ENCODE measurements at regions not wholly inside any gene's neighbourhood (a gene's known extent, or its start where the extent isn't known, plus 50 kb on each side); places are given as distances from the start of the nearest gene placed in this dataset.
"Not testable (repeated sequence)": the region's sequence is repeated elsewhere in the genome, so short reads cannot be mapped to it uniquely, and the experiment has no call there.

- no peaks in the 10 kb centered on the region for H3K9me3 ChIP-seq (ENCODE audit: control insufficient read depth, low read depth, low read length)
- H3K4me3 ChIP-seq (ENCODE audit: low read length), result no peak overlapping the region
- H3K27me3 ChIP-seq (ENCODE audit: control insufficient read depth, insufficient read depth, low read length), result no peaks in the 10 kb centered on the region
- H3K4me1 ChIP-seq (ENCODE audit: control insufficient read depth, low read depth, low read length), result no peaks in the 10 kb centered on the region
- no peak overlapping the region for H3K27ac ChIP-seq (ENCODE audit: low read length)
- H3K36me3 ChIP-seq (ENCODE audit: control insufficient read depth, low read depth, low read length), result no peaks in the 10 kb centered on the region
- H3K9ac ChIP-seq (ENCODE audit: low read length), result no peak overlapping the region
These were observed 190.3 kb upstream of the FAM241A start for GRCh38 chr4:111955001-111955400.

- H3K27ac ChIP-seq (ENCODE audit: low read length), result no peak overlapping the region
- H3K27me3 ChIP-seq (ENCODE audit: control insufficient read depth, insufficient read depth, low read length), result no peaks in the 10 kb centered on the region
- H3K9ac ChIP-seq (ENCODE audit: low read length), result no peak overlapping the region
- H3K9me3 ChIP-seq (ENCODE audit: control insufficient read depth, low read depth, low read length), result no peaks in the 10 kb centered on the region
- no peak overlapping the region for H3K4me3 ChIP-seq (ENCODE audit: low read length)
- no peaks in the 10 kb centered on the region for H3K4me1 ChIP-seq (ENCODE audit: control insufficient read depth, low read depth, low read length)
- no peaks in the 10 kb centered on the region for H3K36me3 ChIP-seq (ENCODE audit: control insufficient read depth, low read depth, low read length)
These were observed 188.1 kb upstream of the FAM241A start for GRCh38 chr4:111957116-111957515.

GRCh38 chr4:111957997-111958396 is 187.3 kb upstream of the FAM241A start:
- Histone ChIP-seq H3K36me3 (ENCODE audit: control insufficient read depth, low read depth, low read length) (no peaks in the 10 kb centered on the region), H3K27me3 (ENCODE audit: control insufficient read depth, insufficient read depth, low read length) (no peaks in the 10 kb centered on the region), H3K9ac (ENCODE audit: low read length) (no peak overlapping the region), H3K4me3 (ENCODE audit: low read length) (no peak overlapping the region), H3K27ac (ENCODE audit: low read length) (no peak overlapping the region), H3K9me3 (ENCODE audit: control insufficient read depth, low read depth, low read length) (no peaks in the 10 kb centered on the region), H3K4me1 (ENCODE audit: control insufficient read depth, low read depth, low read length) (no peaks in the 10 kb centered on the region)

- Histone ChIP-seq H3K4me1 (ENCODE audit: control insufficient read depth, low read depth, low read length) (no peaks in the 10 kb centered on the region), H3K9me3 (ENCODE audit: control insufficient read depth, low read depth, low read length) (no peaks in the 10 kb centered on the region), H3K9ac (ENCODE audit: low read length) (no peak overlapping the region), H3K27ac (ENCODE audit: low read length) (no peak overlapping the region), H3K4me3 (ENCODE audit: low read length) (no peak overlapping the region), H3K36me3 (ENCODE audit: control insufficient read depth, low read depth, low read length) (no peaks in the 10 kb centered on the region), H3K27me3 (ENCODE audit: control insufficient read depth, insufficient read depth, low read length) (no peaks in the 10 kb centered on the region)
These were observed 186.0 kb upstream of the FAM241A start for GRCh38 chr4:111959222-111959621.

GRCh38 chr4:111960241-111960667 is 185.0 kb upstream of the FAM241A start:
- Histone ChIP-seq H3K4me3 (ENCODE audit: low read length) (no peak overlapping the region), H3K9me3 (ENCODE audit: control insufficient read depth, low read depth, low read length) (no peaks in the 10 kb centered on the region), H3K27ac (ENCODE audit: low read length) (no peak overlapping the region), H3K4me1 (ENCODE audit: control insufficient read depth, low read depth, low read length) (no peaks in the 10 kb centered on the region), H3K9ac (ENCODE audit: low read length) (no peak overlapping the region), H3K36me3 (ENCODE audit: control insufficient read depth, low read depth, low read length) (no peaks in the 10 kb centered on the region), H3K27me3 (ENCODE audit: control insufficient read depth, insufficient read depth, low read length) (no peaks in the 10 kb centered on the region)

- H3K9ac ChIP-seq (ENCODE audit: low read length); H3K36me3 ChIP-seq (ENCODE audit: control insufficient read depth, low read depth, low read length); H3K4me1 ChIP-seq (ENCODE audit: control insufficient read depth, low read depth, low read length); H3K4me3 ChIP-seq (ENCODE audit: low read length); H3K27ac ChIP-seq (ENCODE audit: low read length); H3K27me3 ChIP-seq (ENCODE audit: control insufficient read depth, insufficient read depth, low read length); H3K9me3 ChIP-seq (ENCODE audit: control insufficient read depth, low read depth, low read length): not testable (repeated sequence)
These were observed 184.2 kb upstream of the FAM241A start for GRCh38 chr4:111961026-111961425.

GRCh38 chr4:111961809-111962208 is 183.4 kb upstream of the FAM241A start:
- Histone ChIP-seq H3K4me1 (ENCODE audit: control insufficient read depth, low read depth, low read length) (no peaks in the 10 kb centered on the region), H3K27me3 (ENCODE audit: control insufficient read depth, insufficient read depth, low read length) (no peaks in the 10 kb centered on the region), H3K4me3 (ENCODE audit: low read length) (no peak overlapping the region), H3K9ac (ENCODE audit: low read length) (no peak overlapping the region), H3K9me3 (ENCODE audit: control insufficient read depth, low read depth, low read length) (no peaks in the 10 kb centered on the region), H3K27ac (ENCODE audit: low read length) (no peak overlapping the region), H3K36me3 (ENCODE audit: control insufficient read depth, low read depth, low read length) (no peaks in the 10 kb centered on the region)

- no peaks in the 10 kb centered on the region for H3K4me1 ChIP-seq (ENCODE audit: control insufficient read depth, low read depth, low read length)
- no peaks in the 10 kb centered on the region for H3K27me3 ChIP-seq (ENCODE audit: control insufficient read depth, insufficient read depth, low read length)
- no peak overlapping the region for H3K4me3 ChIP-seq (ENCODE audit: low read length)
- no peak overlapping the region for H3K27ac ChIP-seq (ENCODE audit: low read length)
- no peaks in the 10 kb centered on the region for H3K9me3 ChIP-seq (ENCODE audit: control insufficient read depth, low read depth, low read length)
- no peaks in the 10 kb centered on the region for H3K36me3 ChIP-seq (ENCODE audit: control insufficient read depth, low read depth, low read length)
- H3K9ac ChIP-seq (ENCODE audit: low read length), result no peak overlapping the region
These were observed 182.0 kb upstream of the FAM241A start for GRCh38 chr4:111963158-111963700.

- Histone ChIP-seq H3K27me3 (ENCODE audit: control insufficient read depth, insufficient read depth, low read length) (no peaks in the 10 kb centered on the region), H3K4me1 (ENCODE audit: control insufficient read depth, low read depth, low read length) (no peaks in the 10 kb centered on the region), H3K27ac (ENCODE audit: low read length) (no peak overlapping the region), H3K9ac (ENCODE audit: low read length) (no peak overlapping the region), H3K36me3 (ENCODE audit: control insufficient read depth, low read depth, low read length) (no peaks in the 10 kb centered on the region), H3K9me3 (ENCODE audit: control insufficient read depth, low read depth, low read length) (no peaks in the 10 kb centered on the region), H3K4me3 (ENCODE audit: low read length) (no peak overlapping the region)
These were observed 167.8 kb upstream of the FAM241A start for GRCh38 chr4:111977419-111977965.

GRCh38 chr4:111979921-111980320 is 165.3 kb upstream of the FAM241A start:
- H3K9ac ChIP-seq (ENCODE audit: low read length), result no peak overlapping the region

GRCh38 chr4:111982089-111982488 is 163.2 kb upstream of the FAM241A start:
- H3K27ac ChIP-seq (ENCODE audit: low read length), result no peak overlapping the region
- H3K4me3 ChIP-seq (ENCODE audit: low read length), result no peak overlapping the region
- peaks cover 14% of the 10 kb centered on the region for H3K4me1 ChIP-seq (ENCODE audit: control insufficient read depth, low read depth, low read length)
- no peaks in the 10 kb centered on the region for H3K9me3 ChIP-seq (ENCODE audit: control insufficient read depth, low read depth, low read length)
- H3K27me3 ChIP-seq (ENCODE audit: control insufficient read depth, insufficient read depth, low read length), result no peaks in the 10 kb centered on the region
- H3K36me3 ChIP-seq (ENCODE audit: control insufficient read depth, low read depth, low read length), result no peaks in the 10 kb centered on the region
- H3K9ac ChIP-seq (ENCODE audit: low read length), result no peak overlapping the region

More at GRCh38 chr4:111979921-111980320, 165.3 kb upstream of the FAM241A start:
- no peaks in the 10 kb centered on the region for H3K9me3 ChIP-seq (ENCODE audit: control insufficient read depth, low read depth, low read length)
- H3K36me3 ChIP-seq (ENCODE audit: control insufficient read depth, low read depth, low read length), result no peaks in the 10 kb centered on the region
- H3K4me1 ChIP-seq (ENCODE audit: control insufficient read depth, low read depth, low read length), result peaks cover 5% of the 10 kb centered on the region
- no peaks in the 10 kb centered on the region for H3K27me3 ChIP-seq (ENCODE audit: control insufficient read depth, insufficient read depth, low read length)
- no peak overlapping the region for H3K4me3 ChIP-seq (ENCODE audit: low read length)
- no peak overlapping the region for H3K27ac ChIP-seq (ENCODE audit: low read length)

GRCh38 chr4:111984169-111984819 is 161.0 kb upstream of the FAM241A start:
- Histone ChIP-seq H3K27ac (ENCODE audit: low read length) (no peak overlapping the region), H3K36me3 (ENCODE audit: control insufficient read depth, low read depth, low read length) (no peaks in the 10 kb centered on the region), H3K4me1 (ENCODE audit: control insufficient read depth, low read depth, low read length) (peaks cover 14% of the 10 kb centered on the region), H3K27me3 (ENCODE audit: control insufficient read depth, insufficient read depth, low read length) (no peaks in the 10 kb centered on the region), H3K9me3 (ENCODE audit: control insufficient read depth, low read depth, low read length) (no peaks in the 10 kb centered on the region), H3K4me3 (ENCODE audit: low read length) (no peak overlapping the region), H3K9ac (ENCODE audit: low read length) (no peak overlapping the region)
